HG02981 (cell line): ENCODE measurements at regions not wholly inside any gene's neighbourhood (a gene's known extent, or its start where the extent isn't known, plus 50 kb on each side); places are given as distances from the start of the nearest gene placed in this dataset.
A peak's percentile ranks its signal among the peaks of the same experiment; 100 is the strongest.
"Not testable (repeated sequence)": the region's sequence is repeated elsewhere in the genome, so short reads cannot be mapped to it uniquely, and the experiment has no call there.

Experiments
- ATAC-seq: cut with Tn5 transposase; IDR thresholded peaks from one replicate; pipeline ENCODE4 v1.9.1; 2021; ENCODE audit warnings: mild to moderate bottlenecking, moderate library complexity; ENCODE audit not compliant: unreplicated experiment

DNA sequence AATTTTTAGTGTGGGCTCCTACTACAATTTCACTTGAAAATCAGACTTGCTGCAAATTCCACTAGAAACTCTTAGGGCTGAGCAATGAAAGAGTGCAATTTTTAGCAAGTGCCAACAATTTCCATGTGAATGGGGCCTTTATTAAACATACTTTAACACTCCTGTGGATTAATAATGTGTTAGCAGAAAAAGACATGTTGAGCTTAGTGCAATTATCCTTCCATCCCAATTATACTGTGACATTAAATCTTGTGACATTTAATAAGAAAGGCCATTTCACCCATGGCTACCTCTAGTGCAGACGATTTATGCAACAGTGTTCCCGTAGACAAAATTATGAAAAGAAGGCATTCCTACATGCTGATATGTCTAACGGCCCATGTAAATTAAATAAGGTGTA is 639.7 kb downstream of the STK39 start:
- no peak for ATAC-seq

DNA sequence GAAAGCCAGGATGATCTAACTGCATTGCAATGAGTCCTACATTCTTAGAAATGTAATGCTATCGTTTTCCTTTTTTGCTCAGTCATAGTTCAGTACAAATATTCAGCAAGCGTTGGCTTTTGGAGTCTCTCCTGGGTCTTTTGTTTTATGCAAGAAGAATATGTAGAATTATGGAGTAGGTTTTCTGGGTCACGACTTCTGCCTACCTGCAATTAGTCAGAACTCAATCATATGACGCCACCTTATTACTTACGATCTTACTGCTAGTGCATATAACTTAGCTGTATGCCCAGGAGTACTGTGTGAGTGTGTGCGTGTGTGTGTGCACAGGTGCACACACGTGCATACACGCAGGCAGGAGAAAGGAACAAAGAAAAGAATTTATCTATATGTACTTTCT is 640.2 kb downstream of the STK39 start:
- no peak for ATAC-seq

DNA sequence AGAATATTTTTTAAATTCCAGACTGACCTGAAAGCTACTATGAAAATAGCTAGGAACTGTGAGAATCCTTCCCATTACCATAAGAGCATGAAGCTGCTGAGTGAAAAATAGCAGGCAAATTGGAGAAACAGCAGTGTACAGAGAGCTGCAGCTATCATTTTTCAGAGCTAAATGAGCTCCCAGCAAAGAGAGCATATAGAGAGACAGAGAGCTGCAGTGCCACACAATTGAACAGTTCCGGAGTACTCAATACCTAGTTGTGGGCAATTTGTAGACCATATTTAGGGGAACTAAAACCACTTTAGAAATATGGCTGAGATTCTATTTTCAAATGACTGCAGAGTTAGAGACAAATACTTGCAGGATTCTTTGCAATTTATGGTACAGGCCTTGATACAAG is 645.3 kb downstream of the STK39 start:
- no peak for ATAC-seq

DNA sequence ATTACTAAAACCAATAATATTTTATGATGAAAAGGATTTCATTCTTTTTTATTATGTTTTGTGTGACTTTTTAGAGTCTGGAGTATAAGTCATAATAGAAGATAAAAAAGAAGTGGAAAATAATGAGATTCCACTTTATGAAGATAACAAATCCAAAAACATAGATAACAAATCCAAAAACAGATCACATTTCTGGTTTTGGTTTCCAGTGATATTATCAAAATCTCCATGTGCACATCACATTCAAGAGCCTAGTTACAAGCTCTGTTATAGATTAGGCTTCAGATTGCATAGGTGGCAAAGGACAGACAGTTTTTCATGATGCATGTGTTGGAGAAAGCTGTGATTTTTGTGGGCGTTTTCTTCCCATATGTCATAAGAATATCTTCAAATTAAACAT is 648.2 kb downstream of the STK39 start:
- no peak for ATAC-seq

DNA sequence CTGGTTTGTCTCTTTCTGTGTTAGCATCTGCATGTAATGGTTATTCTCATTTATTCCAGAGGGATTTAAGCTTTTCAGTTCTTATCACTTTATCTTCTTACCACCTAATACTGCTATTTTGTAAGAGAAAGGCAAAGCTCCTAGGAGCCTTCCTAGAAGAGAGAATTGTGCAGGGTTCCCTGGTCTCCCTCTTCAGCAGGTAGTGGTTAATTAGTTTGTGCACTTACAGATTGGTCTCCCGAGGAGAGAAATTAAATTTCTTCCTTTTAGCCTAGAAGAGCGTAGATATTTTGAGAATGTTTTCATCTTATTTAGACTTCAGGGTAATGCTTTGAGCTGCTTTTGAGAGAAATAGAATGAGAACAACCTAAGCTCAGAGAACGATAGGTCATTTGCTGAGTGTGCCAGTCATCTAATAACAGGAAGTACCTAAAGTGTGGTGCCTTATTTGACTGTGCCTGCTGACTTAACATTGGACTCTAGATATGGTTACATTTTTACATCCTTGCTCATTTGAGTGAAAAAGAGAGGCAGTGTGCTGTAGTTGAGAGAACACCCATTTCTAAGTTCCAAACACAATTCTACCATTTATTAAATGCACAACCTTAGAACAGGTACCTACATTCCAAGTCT is 651.4 kb downstream of the STK39 start:
- ATAC-seq: peak; percentile 97

DNA sequence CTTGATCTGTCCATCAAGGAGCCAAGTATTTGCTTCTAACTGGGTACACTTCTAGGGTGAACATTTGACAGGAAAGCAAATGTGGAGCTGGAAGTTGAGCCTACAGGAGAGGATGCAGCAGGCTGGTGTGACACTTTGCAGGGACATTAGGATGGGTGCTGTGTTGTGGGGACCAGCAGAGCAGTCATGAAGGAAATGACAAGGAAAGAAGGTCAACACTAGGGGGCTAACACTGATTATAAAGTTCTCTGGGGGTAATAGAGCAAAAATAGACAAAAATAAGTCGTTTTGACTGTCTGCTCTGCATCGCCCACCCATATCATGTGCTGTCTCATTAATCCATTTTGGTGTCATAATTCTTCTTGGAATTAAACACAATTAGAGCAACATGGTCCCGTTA is 652.4 kb downstream of the STK39 start:
- no peak for ATAC-seq

DNA sequence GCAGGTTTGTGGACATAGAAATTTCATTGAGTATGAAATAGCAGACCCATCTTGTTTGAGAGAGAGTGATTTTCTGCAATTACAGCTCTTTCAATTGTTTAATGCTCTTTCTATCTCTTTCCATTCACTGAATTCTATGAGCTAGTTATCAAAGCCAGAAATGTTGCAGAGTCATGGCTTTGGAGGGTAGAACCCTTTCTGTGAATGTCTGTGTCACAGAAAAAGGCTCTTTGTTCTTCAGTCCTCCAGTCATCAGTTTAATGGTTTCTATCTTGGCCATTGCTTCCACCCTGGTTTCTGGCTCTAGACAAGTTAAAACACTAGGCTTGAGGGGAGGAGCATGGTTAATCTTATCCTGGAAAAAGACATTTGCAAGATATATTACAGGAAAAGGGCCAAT is 655.0 kb downstream of the STK39 start:
- ATAC-seq: no peak

DNA sequence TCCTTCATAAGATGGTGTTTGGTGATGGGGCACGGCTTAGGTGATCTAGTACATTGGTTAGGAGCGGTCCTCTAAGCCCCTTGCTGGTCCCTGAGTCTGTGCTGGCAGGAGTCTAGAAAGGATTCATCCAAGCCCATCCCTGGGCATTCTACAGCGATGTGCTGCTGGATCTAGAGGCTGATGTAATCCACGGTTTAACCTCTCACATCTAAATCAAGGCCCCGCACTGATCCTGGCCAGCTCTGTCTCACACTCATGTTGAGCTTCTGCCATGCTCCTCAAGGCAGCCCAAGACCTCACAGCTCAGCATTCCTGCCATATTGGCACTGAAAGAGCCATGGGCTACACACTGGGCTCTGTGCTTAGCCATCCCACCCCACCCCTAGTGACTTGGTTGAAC is 664.8 kb downstream of the STK39 start:
- ATAC-seq: no peak

DNA sequence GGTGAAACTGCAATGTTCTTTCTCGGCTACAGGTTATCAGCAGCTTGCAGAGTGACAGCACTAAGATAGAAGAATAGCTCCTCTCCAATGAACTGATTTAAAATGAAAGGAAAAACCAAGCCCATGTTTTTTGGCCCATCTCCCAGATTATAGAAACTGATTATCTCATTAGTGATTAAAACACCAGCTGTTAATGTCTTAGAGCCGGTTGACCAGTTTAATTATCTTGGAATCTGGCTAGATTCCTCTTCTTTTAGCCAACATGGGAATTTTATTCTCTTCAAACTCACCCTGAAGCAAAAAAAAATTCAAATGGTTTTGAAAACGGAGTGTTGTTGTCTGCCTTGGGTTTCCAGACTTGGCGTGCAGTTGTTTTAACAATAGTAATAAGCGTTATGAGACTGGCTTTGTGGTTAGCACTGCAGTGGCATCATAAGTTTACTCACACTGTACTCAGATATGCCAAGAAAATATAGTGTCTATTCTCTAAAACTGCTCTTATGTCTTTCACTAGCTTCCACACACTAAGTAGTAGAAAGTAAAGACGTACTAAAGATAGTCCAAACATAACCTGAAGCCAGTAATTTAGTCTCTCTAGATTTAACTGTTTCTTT is 665.3 kb downstream of the STK39 start:
- no peak for ATAC-seq

DNA sequence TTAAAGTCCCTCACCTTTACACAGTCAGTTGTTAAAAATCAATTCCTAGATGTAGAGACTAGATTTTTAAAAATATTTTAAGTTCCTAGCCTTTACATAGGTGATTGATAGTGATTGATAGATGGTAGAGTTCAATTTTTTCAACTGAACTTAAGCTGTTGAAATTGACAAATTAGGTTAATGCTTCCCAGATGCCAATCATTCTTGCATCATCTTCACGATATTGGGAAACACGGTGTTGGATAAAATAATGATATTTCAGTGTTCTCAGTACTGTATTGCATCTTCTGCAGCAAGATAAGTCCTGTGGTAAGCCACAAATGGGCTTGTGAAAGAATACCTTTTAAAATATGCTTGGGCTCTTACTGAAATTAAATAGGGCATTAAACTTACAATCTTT is 667.6 kb downstream of the STK39 start:
- ATAC-seq: no peak

DNA sequence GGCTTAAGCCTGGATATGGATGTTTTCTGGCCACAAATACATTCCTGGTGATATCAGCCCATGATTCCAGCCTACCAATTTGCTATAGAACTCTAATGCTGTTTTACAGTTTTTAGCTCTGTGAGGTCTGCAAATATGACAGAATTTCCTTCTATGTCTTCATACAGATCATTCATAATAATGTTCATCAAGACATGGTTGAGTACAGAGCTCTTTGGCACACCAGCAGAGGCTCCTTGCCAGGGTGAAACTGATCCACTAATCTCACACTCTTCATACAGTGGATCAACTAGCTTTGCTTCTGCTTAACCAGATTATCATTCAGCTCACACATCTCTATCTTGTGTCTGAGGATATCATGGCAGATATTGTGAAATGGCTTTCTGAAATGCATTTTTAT is 672.1 kb downstream of the STK39 start:
- no peak for ATAC-seq

DNA sequence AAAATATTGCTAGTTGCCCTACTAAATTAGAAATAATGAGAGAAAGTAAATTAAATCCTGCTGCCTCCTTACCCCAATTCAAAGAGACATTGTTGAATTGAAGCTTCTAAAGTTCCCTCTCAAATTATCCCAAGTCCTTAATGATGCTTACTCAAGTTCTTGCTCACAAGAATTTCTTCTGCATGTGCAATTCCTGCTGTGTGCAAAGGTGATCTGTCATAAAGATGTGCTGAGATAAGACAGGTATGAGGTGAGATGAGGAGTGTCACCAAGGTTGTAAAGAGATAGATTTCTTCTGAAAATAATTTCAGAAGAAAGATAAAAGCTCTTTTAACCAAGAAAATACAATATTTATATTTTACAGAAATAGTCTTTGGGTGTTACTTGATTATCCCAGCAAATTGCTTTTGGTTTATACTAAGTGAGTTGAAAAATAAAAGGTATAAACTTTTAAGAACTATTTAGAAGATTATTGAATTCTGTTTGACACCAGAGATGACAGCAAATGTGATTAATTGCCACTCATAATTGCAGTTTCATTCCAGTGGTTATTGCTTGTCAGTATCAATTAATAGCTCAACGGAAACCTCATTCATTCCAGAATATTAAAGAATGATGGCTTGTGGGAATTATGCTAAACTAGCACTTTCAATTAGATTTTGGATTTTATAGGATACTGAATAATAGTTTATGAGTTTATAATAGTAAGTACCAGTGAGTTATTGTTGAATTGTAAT is 674.3 kb downstream of the STK39 start:
- no peak for ATAC-seq

DNA sequence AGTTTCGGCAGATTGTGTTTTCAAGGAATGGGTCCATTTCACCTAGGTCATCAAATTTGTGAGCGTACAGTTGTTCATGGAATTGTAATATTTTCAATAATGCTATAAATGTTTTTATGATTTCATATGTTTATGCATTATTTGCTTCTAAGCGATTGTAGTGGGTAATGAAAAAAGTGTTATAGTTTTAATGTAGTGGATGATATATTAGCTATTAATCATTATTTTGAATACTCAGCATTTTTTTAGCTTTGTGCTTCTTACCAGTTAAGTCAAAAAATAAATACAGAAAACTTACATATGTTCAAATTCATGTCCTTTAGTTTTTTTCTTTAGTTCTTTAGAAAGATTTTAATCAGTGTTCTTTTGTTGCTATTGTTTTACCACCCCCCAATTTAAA is 677.0 kb downstream of the STK39 start:
- ATAC-seq: no peak

DNA sequence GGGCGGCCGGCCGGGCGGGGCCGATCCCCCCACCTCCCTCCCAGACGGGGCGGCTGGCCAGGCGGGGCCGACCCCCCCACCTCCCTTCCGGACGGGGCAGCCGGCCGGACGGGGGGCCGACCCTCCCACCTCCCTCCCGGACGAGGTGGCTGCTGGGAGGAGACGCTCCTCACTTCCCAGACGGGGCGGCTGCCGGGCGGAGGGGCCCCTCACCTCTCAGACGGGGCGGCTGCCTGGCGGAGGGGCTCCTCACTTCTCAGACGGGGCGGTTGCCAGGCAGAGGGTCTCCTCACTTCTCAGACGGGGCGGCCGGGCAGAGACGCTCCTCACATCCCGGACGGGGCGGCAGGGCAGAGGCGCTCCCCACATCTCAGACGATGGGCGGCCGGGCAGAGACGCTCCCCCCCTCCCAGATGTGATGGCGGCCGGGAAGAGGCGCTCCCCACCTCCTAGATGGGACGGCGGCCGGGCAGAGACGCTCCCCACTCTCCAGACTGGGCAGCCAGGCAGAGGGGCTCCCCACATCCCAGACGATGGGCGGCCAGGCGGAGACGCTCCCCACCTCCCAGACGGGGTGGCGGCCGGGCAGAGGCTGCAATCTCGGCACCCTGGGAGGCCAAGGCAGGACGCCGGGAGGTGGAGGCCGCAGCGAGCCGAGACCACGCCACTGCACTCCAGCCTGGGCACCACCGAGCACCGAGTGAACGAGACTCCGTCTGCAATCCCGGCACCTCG is 675.8 kb downstream of the XIRP2 start:
- ATAC-seq: not testable (repeated sequence)

DNA sequence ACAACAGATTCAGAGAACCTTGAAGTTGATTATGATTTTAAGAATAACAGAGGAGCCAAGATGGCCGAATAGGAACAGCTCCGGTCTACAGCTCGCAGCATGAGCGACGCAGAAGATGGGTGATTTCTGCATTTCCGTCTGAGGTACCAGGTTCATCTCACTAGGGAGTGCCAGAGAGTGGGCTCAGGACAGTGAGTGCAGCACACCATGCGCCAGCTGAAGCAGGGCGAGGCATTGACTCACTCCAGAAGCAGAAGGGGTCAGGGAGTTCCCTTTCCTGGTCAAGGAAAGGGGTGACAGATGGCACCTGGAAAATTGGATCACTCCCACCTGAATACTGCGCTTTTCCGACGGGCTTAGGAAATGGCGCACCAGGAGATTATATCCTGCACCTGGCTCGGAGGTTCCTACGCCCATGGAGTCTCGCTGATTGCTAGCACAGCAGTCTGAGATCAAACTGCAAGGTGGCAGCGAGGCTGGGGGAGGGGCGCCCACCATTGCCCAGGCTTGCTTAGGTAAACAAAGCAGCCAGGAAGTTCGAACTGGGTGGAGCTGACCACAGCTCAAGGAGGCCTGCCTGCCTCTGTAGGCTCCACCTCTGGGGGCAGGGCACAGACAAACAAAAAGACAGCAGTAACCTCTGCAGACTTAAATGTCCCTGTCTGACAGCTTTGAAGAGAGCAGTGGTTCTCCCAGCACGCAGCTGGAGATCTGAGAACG is 670.2 kb downstream of the XIRP2 start:
- ATAC-seq: not testable (repeated sequence)

DNA sequence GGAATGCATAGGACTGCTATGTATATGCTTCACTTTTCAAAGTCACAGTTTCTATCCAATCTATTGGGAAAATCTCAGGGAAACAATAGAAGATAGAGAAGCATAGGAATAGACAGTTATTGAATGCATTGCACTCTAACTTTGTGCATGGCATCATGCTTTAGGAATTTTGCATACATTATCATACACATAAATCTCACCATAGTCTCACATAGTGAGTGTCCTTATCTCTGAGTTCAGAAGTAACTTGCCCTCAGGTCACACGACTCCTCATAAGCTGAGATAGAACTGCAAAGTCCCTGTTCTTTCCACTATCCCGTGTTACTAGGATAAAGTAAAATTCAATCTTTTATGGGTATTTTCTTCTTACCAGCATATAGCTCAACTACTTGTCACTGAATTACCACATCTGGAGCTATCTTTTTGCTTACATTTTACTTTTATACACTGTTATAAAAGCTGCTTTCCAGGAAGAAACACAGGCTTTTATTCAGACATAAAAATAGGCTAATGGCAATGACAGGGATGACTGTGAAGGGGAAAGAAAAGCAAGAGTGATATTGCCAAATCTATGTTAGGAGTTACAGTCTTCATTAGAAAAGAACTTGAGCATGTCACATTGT is 666.9 kb downstream of the XIRP2 start:
- ATAC-seq: no peak

DNA sequence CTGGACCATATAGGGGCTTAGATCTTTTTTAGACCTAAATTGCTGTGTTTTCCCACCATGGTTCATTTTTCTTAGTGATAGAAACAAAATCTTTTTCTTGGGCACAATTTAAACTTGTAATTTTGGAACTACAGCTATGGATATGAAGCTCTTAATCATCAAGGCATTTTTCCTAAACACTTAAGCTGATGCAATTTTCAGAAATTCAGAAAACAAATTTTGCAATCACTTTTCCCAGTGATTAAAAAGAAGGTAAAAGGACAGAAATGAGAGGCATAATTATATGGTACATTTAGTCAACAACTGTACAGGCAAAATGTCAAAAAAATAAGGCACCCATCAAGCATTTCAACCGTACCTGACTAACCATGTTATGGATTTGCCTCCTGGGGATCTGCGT is 665.4 kb downstream of the XIRP2 start:
- ATAC-seq: no peak

DNA sequence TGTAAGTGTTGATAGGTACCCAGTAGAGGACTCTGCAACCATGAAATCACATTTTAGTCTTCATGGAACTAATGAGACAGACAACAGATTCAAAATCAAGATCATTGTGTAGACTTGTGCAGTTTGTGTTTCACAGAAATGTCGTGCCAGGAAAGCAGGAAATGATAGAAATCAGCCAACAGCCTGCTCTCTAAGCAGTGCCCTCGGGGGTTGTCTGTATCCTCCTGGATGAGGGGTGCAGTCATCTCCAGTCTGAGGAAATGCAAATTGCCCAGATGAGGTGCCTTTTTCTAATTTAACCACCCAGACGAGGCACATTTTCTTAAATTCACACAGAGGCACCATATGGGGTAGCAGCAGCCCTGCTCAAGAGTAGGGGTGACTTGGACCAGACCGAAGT is 663.1 kb downstream of the XIRP2 start:
- ATAC-seq: no peak

DNA sequence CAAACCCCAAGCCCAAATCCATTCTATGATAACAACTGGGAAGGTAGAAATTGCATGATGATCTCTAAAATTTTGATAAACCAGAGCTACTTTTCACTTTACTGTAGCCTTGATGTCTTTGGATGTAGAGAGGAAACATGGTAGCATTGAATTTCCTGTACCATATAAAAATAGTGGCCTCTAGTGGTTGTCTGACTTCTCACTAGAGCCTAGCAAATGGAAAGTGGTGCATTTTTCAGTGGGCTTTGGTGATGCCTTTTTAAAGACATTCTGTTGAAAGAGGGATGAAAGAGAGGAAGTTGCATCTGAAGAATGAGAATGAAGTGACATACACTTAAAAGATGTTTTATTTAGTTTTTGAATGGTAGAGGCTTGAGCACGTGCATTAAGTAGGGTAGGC is 662.2 kb downstream of the XIRP2 start:
- no peak for ATAC-seq

DNA sequence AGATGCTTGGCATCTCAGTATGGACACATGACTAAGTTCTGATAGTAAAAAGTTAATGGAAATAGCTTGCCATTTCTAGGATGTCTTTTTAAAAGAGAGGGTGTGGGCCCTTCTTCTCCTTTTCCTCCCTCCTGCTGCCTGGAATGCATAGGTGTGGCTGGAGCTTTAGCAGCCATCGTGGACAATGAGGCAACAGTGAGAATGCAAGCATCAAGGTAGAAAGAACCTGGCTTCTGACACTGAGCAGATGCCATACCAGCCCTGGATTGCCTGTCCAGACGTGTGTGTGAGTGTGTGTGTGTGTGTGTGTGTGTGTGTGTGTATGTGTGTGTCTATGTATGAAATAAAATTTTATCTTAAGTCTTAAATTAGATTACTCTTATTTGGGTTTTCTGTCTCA is 660.1 kb downstream of the XIRP2 start:
- no peak for ATAC-seq

DNA sequence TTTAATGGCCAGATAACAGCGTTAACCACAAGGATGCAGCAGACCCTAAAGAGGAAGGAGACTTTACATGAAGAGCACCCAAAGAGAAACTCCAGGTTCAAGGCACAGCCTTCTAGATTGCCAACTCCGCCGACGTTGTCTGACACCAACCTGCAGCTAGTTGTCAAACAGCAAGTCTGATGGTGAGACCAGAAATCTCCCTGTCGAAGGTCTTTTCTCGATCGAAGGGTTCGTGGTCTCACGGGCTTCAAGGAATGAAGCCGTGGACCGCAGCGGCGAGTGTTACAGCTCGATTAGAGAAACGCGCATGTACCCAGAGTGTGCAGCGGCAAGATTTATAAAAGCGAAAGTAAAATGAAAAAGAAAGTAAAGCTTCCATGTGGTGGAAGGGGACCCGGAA is 656.3 kb downstream of the XIRP2 start:
- ATAC-seq: no peak
